ENCODE measurements at regions not wholly inside any gene's neighbourhood (a gene's known extent, or its start where the extent isn't known, plus 50 kb on each side); places are given as distances from the start of the nearest gene placed in this dataset.

GRCh38 chr6:21442874-21443273 is 150.7 kb upstream of the SOX4 start:
- no peak for DNase-seq
- Mint-ChIP-seq H3K4me3 (no peak overlapping the region), H3K27ac (no peak overlapping the region), H3K36me3 (ENCODE audit: low read depth) (no peaks in the 10 kb centered on the region), H3K27me3 (peaks cover 7% of the 10 kb centered on the region), H3K9me3 (no peaks in the 10 kb centered on the region), H3K4me1 (peaks cover 22% of the 10 kb centered on the region)
- ATAC-seq = no peak

- H3K36me3 Mint-ChIP-seq (ENCODE audit: low read depth) = no peaks in the 10 kb centered on the region
These were observed 148.8 kb upstream of the SOX4 start for GRCh38 chr6:21444711-21445260.

GRCh38 chr6:21447987-21448386 is 145.6 kb upstream of the SOX4 start:
- Mint-ChIP-seq H3K27me3 (peaks cover 7% of the 10 kb centered on the region), H3K9me3 (no peaks in the 10 kb centered on the region), H3K4me1 (no peaks in the 10 kb centered on the region), H3K27ac (no peak overlapping the region), H3K4me3 (no peak overlapping the region), H3K36me3 (ENCODE audit: low read depth) (no peaks in the 10 kb centered on the region)
- DNase-seq (no peak), ATAC-seq (no peak)

More at GRCh38 chr6:21444711-21445260, 148.8 kb upstream of the SOX4 start:
- DNase-seq (no peak), ATAC-seq (no peak)
- Mint-ChIP-seq H3K9me3 (no peaks in the 10 kb centered on the region), H3K4me1 (peaks cover 2% of the 10 kb centered on the region), H3K27ac (no peak overlapping the region), H3K27me3 (peaks cover 11% of the 10 kb centered on the region), H3K4me3 (no peak overlapping the region)

GRCh38 chr6:21448485-21449109 is 145.0 kb upstream of the SOX4 start:
- no peaks in the 10 kb centered on the region for H3K4me1 Mint-ChIP-seq
- peaks cover 7% of the 10 kb centered on the region for H3K27me3 Mint-ChIP-seq
- no peak overlapping the region for H3K4me3 Mint-ChIP-seq
- DNase-seq = no peak
- no peaks in the 10 kb centered on the region for H3K9me3 Mint-ChIP-seq
- no peaks in the 10 kb centered on the region for H3K36me3 Mint-ChIP-seq (ENCODE audit: low read depth)
- H3K27ac Mint-ChIP-seq = no peak overlapping the region
- ATAC-seq = no peak

GRCh38 chr6:21450149-21450548 is 143.4 kb upstream of the SOX4 start:
- no peaks in the 10 kb centered on the region for H3K4me1 Mint-ChIP-seq
- no peak overlapping the region for H3K4me3 Mint-ChIP-seq

GRCh38 chr6:21450628-21451027 is 142.9 kb upstream of the SOX4 start:
- DNase-seq = no peak
- no peaks in the 10 kb centered on the region for H3K4me1 Mint-ChIP-seq
- ATAC-seq = no peak
- no peaks in the 10 kb centered on the region for H3K9me3 Mint-ChIP-seq
- no peak overlapping the region for H3K4me3 Mint-ChIP-seq
- H3K27me3 Mint-ChIP-seq = peaks cover 7% of the 10 kb centered on the region
- no peak overlapping the region for H3K27ac Mint-ChIP-seq
- H3K36me3 Mint-ChIP-seq (ENCODE audit: low read depth) = no peaks in the 10 kb centered on the region

More at GRCh38 chr6:21450149-21450548, 143.4 kb upstream of the SOX4 start:
- Mint-ChIP-seq H3K9me3 (no peaks in the 10 kb centered on the region), H3K27ac (no peak overlapping the region), H3K27me3 (peaks cover 7% of the 10 kb centered on the region), H3K36me3 (ENCODE audit: low read depth) (no peaks in the 10 kb centered on the region)
- ATAC-seq = no peak
- no peak for DNase-seq

GRCh38 chr6:21451546-21452013 is 142.0 kb upstream of the SOX4 start:
- no peak for ATAC-seq
- peaks cover 7% of the 10 kb centered on the region for H3K27me3 Mint-ChIP-seq
- H3K4me1 Mint-ChIP-seq = no peaks in the 10 kb centered on the region
- DNase-seq = no peak
- H3K9me3 Mint-ChIP-seq = no peaks in the 10 kb centered on the region
- no peak overlapping the region for H3K4me3 Mint-ChIP-seq
- H3K36me3 Mint-ChIP-seq (ENCODE audit: low read depth) = no peaks in the 10 kb centered on the region
- H3K27ac Mint-ChIP-seq = no peak overlapping the region

- Mint-ChIP-seq H3K4me1 (no peaks in the 10 kb centered on the region), H3K27me3 (peaks cover 4% of the 10 kb centered on the region), H3K4me3 (no peak overlapping the region), H3K9me3 (no peaks in the 10 kb centered on the region), H3K36me3 (ENCODE audit: low read depth) (no peaks in the 10 kb centered on the region), H3K27ac (no peak overlapping the region)
- no peak for DNase-seq
- ATAC-seq = no peak
These were observed 139.3 kb upstream of the SOX4 start for GRCh38 chr6:21454262-21454661.

GRCh38 chr6:21455071-21455470 is 138.5 kb upstream of the SOX4 start:
- DNase-seq = no peak
- ATAC-seq = no peak
- Mint-ChIP-seq H3K27ac (no peak overlapping the region), H3K27me3 (no peaks in the 10 kb centered on the region), H3K9me3 (no peaks in the 10 kb centered on the region), H3K4me1 (no peaks in the 10 kb centered on the region), H3K36me3 (ENCODE audit: low read depth) (no peaks in the 10 kb centered on the region), H3K4me3 (no peak overlapping the region)

GRCh38 chr6:21457647-21458046 is 135.9 kb upstream of the SOX4 start:
- Mint-ChIP-seq H3K9me3 (no peaks in the 10 kb centered on the region), H3K4me1 (no peaks in the 10 kb centered on the region), H3K36me3 (ENCODE audit: low read depth) (no peaks in the 10 kb centered on the region), H3K27me3 (no peaks in the 10 kb centered on the region), H3K27ac (no peak overlapping the region), H3K4me3 (no peak overlapping the region)
- ATAC-seq = no peak
- DNase-seq = no peak

- peaks cover 2% of the 10 kb centered on the region for H3K27me3 Mint-ChIP-seq
These were observed 133.9 kb upstream of the SOX4 start for GRCh38 chr6:21459641-21460040.

GRCh38 chr6:21461844-21462518 is 131.6 kb upstream of the SOX4 start:
- no peaks in the 10 kb centered on the region for H3K9me3 Mint-ChIP-seq

More at GRCh38 chr6:21459641-21460040, 133.9 kb upstream of the SOX4 start:
- DNase-seq (no peak), ATAC-seq (no peak)
- no peak overlapping the region for H3K27ac Mint-ChIP-seq
- no peaks in the 10 kb centered on the region for H3K9me3 Mint-ChIP-seq
- no peak overlapping the region for H3K4me3 Mint-ChIP-seq
- H3K36me3 Mint-ChIP-seq (ENCODE audit: low read depth) = no peaks in the 10 kb centered on the region
- no peaks in the 10 kb centered on the region for H3K4me1 Mint-ChIP-seq

GRCh38 chr6:21462519-21462852 is 131.1 kb upstream of the SOX4 start:
- DNase-seq = no peak
- no peak overlapping the region for H3K27ac Mint-ChIP-seq
- no peak overlapping the region for H3K4me3 Mint-ChIP-seq
- peaks cover 2% of the 10 kb centered on the region for H3K27me3 Mint-ChIP-seq
- H3K36me3 Mint-ChIP-seq (ENCODE audit: low read depth) = no peaks in the 10 kb centered on the region
- no peak for ATAC-seq
- no peaks in the 10 kb centered on the region for H3K9me3 Mint-ChIP-seq
- H3K4me1 Mint-ChIP-seq = no peaks in the 10 kb centered on the region

More at GRCh38 chr6:21461844-21462518, 131.6 kb upstream of the SOX4 start:
- no peak for ATAC-seq
- no peak overlapping the region for H3K27ac Mint-ChIP-seq
- H3K4me3 Mint-ChIP-seq = no peak overlapping the region
- no peaks in the 10 kb centered on the region for H3K4me1 Mint-ChIP-seq
- no peaks in the 10 kb centered on the region for H3K36me3 Mint-ChIP-seq (ENCODE audit: low read depth)
- no peak for DNase-seq
- H3K27me3 Mint-ChIP-seq = peaks cover 2% of the 10 kb centered on the region

GRCh38 chr6:21467091-21467490 is 126.5 kb upstream of the SOX4 start:
- no peaks in the 10 kb centered on the region for H3K4me1 Mint-ChIP-seq
- no peaks in the 10 kb centered on the region for H3K36me3 Mint-ChIP-seq (ENCODE audit: low read depth)
- H3K9me3 Mint-ChIP-seq = no peaks in the 10 kb centered on the region
- DNase-seq = no peak
- H3K27me3 Mint-ChIP-seq = peaks cover 2% of the 10 kb centered on the region
- no peak for ATAC-seq
- no peak overlapping the region for H3K4me3 Mint-ChIP-seq
- no peak overlapping the region for H3K27ac Mint-ChIP-seq

- no peaks in the 10 kb centered on the region for H3K36me3 Mint-ChIP-seq (ENCODE audit: low read depth)
- no peaks in the 10 kb centered on the region for H3K9me3 Mint-ChIP-seq
- ATAC-seq (no peak), DNase-seq (no peak)
- H3K27me3 Mint-ChIP-seq = peaks cover 2% of the 10 kb centered on the region
- H3K27ac Mint-ChIP-seq = no peak overlapping the region
- no peak overlapping the region for H3K4me3 Mint-ChIP-seq
- no peaks in the 10 kb centered on the region for H3K4me1 Mint-ChIP-seq
These were observed 125.1 kb upstream of the SOX4 start for GRCh38 chr6:21468461-21468860.
